HEK293 (cell line): ENCODE measurements at regions not wholly inside any gene's neighbourhood (a gene's known extent, or its start where the extent isn't known, plus 50 kb on each side); places are given as distances from the start of the nearest gene placed in this dataset.

ENCODE experiments used
- GFI1B ChIP-seq: fragments of 450-650 bp; formaldehyde crosslinking; IDR thresholded peaks from 2 replicates; pipeline ENCODE4 v1.5.1; 2016; ENCODE audit warnings: missing biosample characterization, missing genetic modification characterization
- HOXA7 ChIP-seq: sonication (generic); formaldehyde crosslinking; IDR thresholded peaks from 2 replicates; pipeline ENCODE4 v1.8.1; 2022; ENCODE audit warnings: missing genetic modification reagents, borderline replicate concordance
- SP2 ChIP-seq: fragments of 450-650 bp; formaldehyde crosslinking; IDR thresholded peaks from 2 replicates; pipeline ENCODE4 v1.5.1; 2016; ENCODE audit warnings: missing biosample characterization, missing genetic modification characterization
- ZBTB21 ChIP-seq: fragments of 450-650 bp; formaldehyde crosslinking; IDR thresholded peaks from 2 replicates; pipeline ENCODE4 v1.5.1; 2017; ENCODE audit warnings: missing biosample characterization, missing genetic modification characterization
- ZBTB49 ChIP-seq: fragments of 450-650 bp; formaldehyde crosslinking; IDR thresholded peaks from 2 replicates; pipeline ENCODE4 v1.5.1; 2016; ENCODE audit warnings: missing biosample characterization, missing genetic modification characterization, low read depth
- ZNF121 ChIP-seq: fragments of 450-650 bp; formaldehyde crosslinking; IDR thresholded peaks from 2 replicates; pipeline ENCODE4 v1.5.1; 2016; ENCODE audit warnings: missing biosample characterization, missing genetic modification characterization
- ZNF132 ChIP-seq: fragments of 450-650 bp; formaldehyde crosslinking; IDR thresholded peaks from 2 replicates; pipeline ENCODE4 v1.5.1; 2017; ENCODE audit warnings: missing biosample characterization, missing genetic modification characterization, borderline replicate concordance
- ZNF155 ChIP-seq: fragments of 450-650 bp; formaldehyde crosslinking; IDR thresholded peaks from 2 replicates; pipeline ENCODE4 v1.5.1; 2016; ENCODE audit warnings: missing biosample characterization, missing genetic modification characterization
- ZNF184 ChIP-seq: fragments of 450-650 bp; IDR thresholded peaks from 2 replicates; pipeline ENCODE4 v1.5.1; 2018; ENCODE audit warnings: missing biosample characterization, mild to moderate bottlenecking, missing genetic modification characterization
- ZNF302 ChIP-seq: fragments of 450-650 bp; formaldehyde crosslinking; IDR thresholded peaks from 2 replicates; pipeline ENCODE4 v1.5.1; 2016; ENCODE audit warnings: missing biosample characterization, missing genetic modification characterization, low read depth
- ZNF530 ChIP-seq: fragments of 450-650 bp; formaldehyde crosslinking; IDR thresholded peaks from 2 replicates; pipeline ENCODE4 v1.5.1; 2016; ENCODE audit warnings: low read depth, missing biosample characterization, missing genetic modification characterization
- ZNF626 ChIP-seq: fragments of 450-650 bp; sonication (Bioruptor Pico); formaldehyde crosslinking; IDR thresholded peaks from 2 replicates; pipeline ENCODE4 v1.5.1; 2018; ENCODE audit warnings: missing biosample characterization, missing genetic modification characterization, inconsistent platforms
- ZNF792 ChIP-seq: fragments of 450-650 bp; formaldehyde crosslinking; IDR thresholded peaks from 2 replicates; pipeline ENCODE4 v1.5.1; 2016; ENCODE audit warnings: missing biosample characterization, missing genetic modification characterization
- TF ChIP-seq, protein P1 (sequence below): fragments of 450-650 bp; formaldehyde crosslinking; IDR thresholded peaks from 2 replicates; pipeline ENCODE4 v1.5.1; 2016; ENCODE audit warnings: missing biosample characterization, missing genetic modification characterization

GRCh38 chr6:147046141-147046877 lies 157.9 kb upstream of the STXBP5 start:
- TF ChIP-seq, protein P1, sequence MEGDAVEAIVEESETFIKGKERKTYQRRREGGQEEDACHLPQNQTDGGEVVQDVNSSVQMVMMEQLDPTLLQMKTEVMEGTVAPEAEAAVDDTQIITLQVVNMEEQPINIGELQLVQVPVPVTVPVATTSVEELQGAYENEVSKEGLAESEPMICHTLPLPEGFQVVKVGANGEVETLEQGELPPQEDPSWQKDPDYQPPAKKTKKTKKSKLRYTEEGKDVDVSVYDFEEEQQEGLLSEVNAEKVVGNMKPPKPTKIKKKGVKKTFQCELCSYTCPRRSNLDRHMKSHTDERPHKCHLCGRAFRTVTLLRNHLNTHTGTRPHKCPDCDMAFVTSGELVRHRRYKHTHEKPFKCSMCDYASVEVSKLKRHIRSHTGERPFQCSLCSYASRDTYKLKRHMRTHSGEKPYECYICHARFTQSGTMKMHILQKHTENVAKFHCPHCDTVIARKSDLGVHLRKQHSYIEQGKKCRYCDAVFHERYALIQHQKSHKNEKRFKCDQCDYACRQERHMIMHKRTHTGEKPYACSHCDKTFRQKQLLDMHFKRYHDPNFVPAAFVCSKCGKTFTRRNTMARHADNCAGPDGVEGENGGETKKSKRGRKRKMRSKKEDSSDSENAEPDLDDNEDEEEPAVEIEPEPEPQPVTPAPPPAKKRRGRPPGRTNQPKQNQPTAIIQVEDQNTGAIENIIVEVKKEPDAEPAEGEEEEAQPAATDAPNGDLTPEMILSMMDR: no peak
- TF ChIP-seq ZNF184: no peak
- no peak for TF ChIP-seq ZBTB21 (tag by site-specific recombination)
- no peak for TF ChIP-seq ZNF121 (tag by site-specific recombination)
- TF ChIP-seq ZNF132: no peak
- TF ChIP-seq ZNF530: no peak
- no peak for TF ChIP-seq SP2
- no peak for TF ChIP-seq ZNF626 (tag by site-specific recombination)
- TF ChIP-seq HOXA7 (CRISPR knock-in tag): no peak
- TF ChIP-seq ZNF155 (tag by site-specific recombination): no peak
- TF ChIP-seq ZNF792: no peak
- no peak for TF ChIP-seq ZBTB49 (tag by site-specific recombination)
- TF ChIP-seq ZNF302 (tag by site-specific recombination): no peak
- TF ChIP-seq GFI1B: no peak
